ENCODE measurements at regions not wholly inside any gene's neighbourhood (a gene's known extent, or its start where the extent isn't known, plus 50 kb on each side); places are given as distances from the start of the nearest gene placed in this dataset.
A peak's percentile ranks its signal among the peaks of the same experiment; 100 is the strongest.

- FAIRE-seq, result peak; percentile 90
Observed at GRCh38 chr15:25501828-25502446, 63.1 kb upstream of the UBE3A start.

GRCh38 chr15:25498835-25499234 is 60.0 kb upstream of the UBE3A start:
- FAIRE-seq, result no peak

GRCh38 chr15:25497934-25498333 is 59.1 kb upstream of the UBE3A start:
- no peak for FAIRE-seq

- no peak for FAIRE-seq
Observed at GRCh38 chr15:25493823-25494526, 55.2 kb upstream of the UBE3A start.

GRCh38 chr15:25492315-25492714 is 53.5 kb upstream of the UBE3A start:
- no peak for FAIRE-seq
